Large intestine (tissue), 3 donors: ENCODE measurements at regions not wholly inside any gene's neighbourhood (a gene's known extent, or its start where the extent isn't known, plus 50 kb on each side); places are given as distances from the start of the nearest gene placed in this dataset.

ENCODE experiments used
- DNase-seq, 2 donors: peaks; one replicate each; pipeline versions ENCODE4 v3.0.0 to v3.0.0-alpha.2; 2013
- H3K27ac ChIP-seq: one replicate; pipeline ENCODE4 v1.5.1; 2013; ENCODE audit warnings: low read length
- H3K27me3 ChIP-seq: 2 replicates; pipeline ENCODE4 v1.6.1; 2013; ENCODE audit warnings: low read length; ENCODE audit not compliant: control insufficient read depth, insufficient read depth
- H3K36me3 ChIP-seq: 2 replicates; pipeline ENCODE4 v1.6.1; 2013; ENCODE audit warnings: low read length; ENCODE audit not compliant: control insufficient read depth, insufficient read depth
- H3K4me1 ChIP-seq: one replicate; pipeline ENCODE4 v1.6.1; 2013; ENCODE audit warnings: low read length; ENCODE audit not compliant: control insufficient read depth, insufficient read depth
- H3K4me3 ChIP-seq: one replicate; pipeline ENCODE4 v1.5.1; 2013; ENCODE audit warnings: low read length
- H3K9me3 ChIP-seq: one replicate; pipeline ENCODE4 v1.6.1; 2013; ENCODE audit warnings: mild to moderate bottlenecking, low read depth, low read length, moderate library complexity; ENCODE audit not compliant: control insufficient read depth
- WGBS: methylation state at CpG from one replicate; pipeline ENCODE4 v1.1.5; 2013; ENCODE audit warnings: low lambda C conversion rate; ENCODE audit not compliant: insufficient coverage; 5-methylcytosine and 5-hydroxymethylcytosine counted together

DNA sequence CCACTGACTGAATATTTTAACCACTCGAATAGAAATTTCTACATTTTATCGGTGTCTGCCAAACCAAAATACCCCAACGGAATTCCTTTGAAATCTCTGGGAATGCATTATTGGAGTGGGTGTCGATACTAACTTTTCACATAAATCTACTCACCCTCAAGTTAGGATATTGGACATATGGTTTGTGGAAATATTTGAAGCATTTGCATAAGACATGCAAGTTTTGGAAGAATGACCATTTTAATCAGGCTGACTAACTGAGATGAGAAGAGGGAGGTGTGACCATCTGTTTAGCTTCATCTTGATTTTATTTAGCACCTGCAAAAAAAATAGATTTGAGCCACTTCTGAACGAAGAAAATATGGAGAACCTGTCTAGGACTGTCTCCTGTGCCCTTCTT is 61.2 kb downstream of the KLF6 start:
- no peaks in the 10 kb centered on the region for H3K9me3 ChIP-seq
- H3K36me3 ChIP-seq: no peaks in the 10 kb centered on the region
- DNase-seq: no peak
- H3K4me1 ChIP-seq: no peaks in the 10 kb centered on the region
- H3K27ac ChIP-seq: no peak overlapping the region
- no peak overlapping the region for H3K4me3 ChIP-seq
- H3K27me3 ChIP-seq: no peaks in the 10 kb centered on the region
- WGBS: no CpG with 5 or more reads among the region's 5 CpGs

DNA sequence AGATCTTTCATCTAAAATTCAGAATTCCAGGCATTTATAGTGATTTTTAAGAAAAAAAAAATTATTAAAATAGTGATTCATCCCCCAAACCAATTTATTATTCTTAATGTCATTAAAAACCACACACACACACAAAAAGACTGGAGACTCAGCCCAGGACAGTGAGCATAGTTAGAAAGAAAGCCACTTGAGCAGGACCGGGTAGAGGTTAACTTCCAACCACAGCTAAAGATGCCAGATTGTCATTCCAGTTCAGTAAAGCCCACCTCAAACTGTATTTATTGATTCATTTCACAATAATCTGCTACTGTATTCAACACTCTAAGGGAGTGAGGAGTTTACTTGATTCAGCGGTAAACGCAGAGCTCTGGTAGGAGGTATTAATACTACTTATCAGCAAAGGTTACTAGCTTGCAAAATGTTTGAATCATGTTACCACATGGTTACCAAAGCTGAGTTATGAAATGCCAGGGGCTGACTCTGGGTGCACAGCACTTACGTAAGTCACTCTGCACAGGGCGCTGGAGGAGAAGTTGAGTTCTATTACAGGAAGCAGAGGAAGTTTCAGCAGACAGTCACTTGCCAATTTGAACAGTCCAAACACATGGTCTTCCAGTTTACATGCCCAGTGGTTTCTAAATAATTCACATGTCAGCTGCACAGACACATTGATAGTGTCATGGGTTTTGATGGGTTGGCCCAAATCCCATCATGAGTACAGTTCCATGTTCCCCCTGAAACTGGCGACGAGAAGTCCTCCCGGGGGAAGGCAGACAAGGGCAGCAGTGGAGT is 64.6 kb downstream of the KLF6 start:
- peak; percentile 56 to 57 for DNase-seq
- H3K4me3 ChIP-seq: no peak overlapping the region
- 80% methylated on average over 1 of the region's 8 CpGs for WGBS
- H3K36me3 ChIP-seq: no peaks in the 10 kb centered on the region
- H3K4me1 ChIP-seq: no peaks in the 10 kb centered on the region
- H3K9me3 ChIP-seq: no peaks in the 10 kb centered on the region
- H3K27me3 ChIP-seq: no peaks in the 10 kb centered on the region
- no peak overlapping the region for H3K27ac ChIP-seq

- no peaks in the 10 kb centered on the region for H3K4me1 ChIP-seq
- no peak overlapping the region for H3K4me3 ChIP-seq
- no peaks in the 10 kb centered on the region for H3K36me3 ChIP-seq
- WGBS: no CpG with 5 or more reads among the region's 17 CpGs
- no peak overlapping the region for H3K27ac ChIP-seq
- no peak for DNase-seq
- no peaks in the 10 kb centered on the region for H3K27me3 ChIP-seq
- H3K9me3 ChIP-seq: no peaks in the 10 kb centered on the region
Measured at GRCh38 chr10:3719024-3719843, 65.8 kb downstream of the KLF6 start.

DNA sequence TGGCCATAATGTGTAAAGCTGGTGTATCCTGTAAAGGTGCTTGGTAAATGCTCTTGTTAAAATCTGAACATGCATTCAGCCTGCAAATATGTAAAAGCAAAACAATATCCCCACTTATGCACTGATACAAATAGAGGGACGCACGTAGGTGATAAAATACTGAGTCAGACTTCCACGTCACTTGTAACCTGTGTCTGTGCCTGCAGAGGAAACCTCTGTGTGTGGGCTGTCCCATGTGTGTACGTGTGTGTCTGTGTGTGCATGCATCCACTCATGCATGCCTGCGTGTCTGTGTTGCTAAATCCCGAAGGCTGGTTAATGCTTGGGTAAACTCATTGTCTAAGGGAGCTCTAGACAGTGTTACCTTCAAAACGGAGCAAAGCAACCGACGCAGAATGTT is 68.9 kb downstream of the KLF6 start:
- H3K27me3 ChIP-seq: no peaks in the 10 kb centered on the region
- peaks cover 6% of the 10 kb centered on the region for H3K9me3 ChIP-seq
- no peak overlapping the region for H3K4me3 ChIP-seq
- no CpG with 5 or more reads among the region's 9 CpGs for WGBS
- no peak for DNase-seq
- H3K4me1 ChIP-seq: no peaks in the 10 kb centered on the region
- no peak overlapping the region for H3K27ac ChIP-seq
- no peaks in the 10 kb centered on the region for H3K36me3 ChIP-seq

DNA sequence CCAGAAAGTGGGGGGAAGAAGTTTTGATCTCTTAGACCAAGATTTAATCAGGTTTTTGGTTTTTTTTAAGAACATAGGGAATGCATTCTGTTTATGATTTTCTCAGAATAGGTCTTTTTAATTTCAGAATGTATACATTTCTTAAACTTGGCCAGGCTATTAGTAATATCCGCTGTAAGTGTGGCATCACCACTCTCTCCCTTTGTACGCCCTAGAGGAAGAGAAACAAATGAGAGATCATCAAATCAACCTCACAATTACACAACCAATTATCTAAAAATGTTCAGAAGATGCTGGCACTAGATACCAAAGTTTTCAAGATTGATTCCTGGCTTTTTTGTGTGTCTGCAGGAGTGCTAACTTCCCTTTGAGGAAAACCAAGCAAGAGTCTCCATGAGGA is 70.0 kb downstream of the KLF6 start:
- no CpG with 5 or more reads among the region's 2 CpGs for WGBS
- Histone ChIP-seq H3K27ac (no peak overlapping the region), H3K4me1 (no peaks in the 10 kb centered on the region), H3K4me3 (no peak overlapping the region), H3K36me3 (no peaks in the 10 kb centered on the region), H3K27me3 (no peaks in the 10 kb centered on the region), H3K9me3 (peaks cover 6% of the 10 kb centered on the region)
- no peak for DNase-seq

DNA sequence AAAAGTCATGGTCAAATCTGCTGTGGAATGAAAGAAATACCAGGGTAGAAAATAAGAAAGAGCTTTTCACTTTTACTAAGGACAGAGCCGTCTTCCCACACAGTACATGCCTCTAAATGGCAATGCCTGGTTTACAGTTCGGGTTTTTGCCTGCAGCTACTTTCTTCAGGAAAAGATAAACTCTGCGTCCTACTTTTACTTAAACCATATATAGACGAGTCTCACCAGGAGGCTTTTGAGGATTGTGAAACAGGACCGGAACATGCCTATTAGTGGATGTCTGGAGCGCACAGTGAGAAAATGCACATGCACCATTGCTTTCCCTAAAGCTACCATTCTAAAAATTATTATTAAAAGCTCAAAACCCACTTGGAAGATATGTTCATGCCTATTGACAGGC is 70.5 kb downstream of the KLF6 start:
- 100% methylated on average over 1 of the region's 6 CpGs for WGBS
- Histone ChIP-seq H3K27ac (no peak overlapping the region), H3K27me3 (no peaks in the 10 kb centered on the region), H3K4me3 (no peak overlapping the region), H3K9me3 (peaks cover 6% of the 10 kb centered on the region), H3K4me1 (no peaks in the 10 kb centered on the region), H3K36me3 (no peaks in the 10 kb centered on the region)
- no peak for DNase-seq

GRCh38 chr10:3712707-3713106 is 72.3 kb downstream of the KLF6 start:
- H3K27me3 ChIP-seq: no peaks in the 10 kb centered on the region
- WGBS: 100% methylated on average over 1 of the region's 1 CpG
- no peak overlapping the region for H3K4me3 ChIP-seq
- H3K36me3 ChIP-seq: no peaks in the 10 kb centered on the region
- peaks cover 6% of the 10 kb centered on the region for H3K9me3 ChIP-seq
- H3K27ac ChIP-seq: no peak overlapping the region
- no peak for DNase-seq
- no peaks in the 10 kb centered on the region for H3K4me1 ChIP-seq

- no peaks in the 10 kb centered on the region for H3K27me3 ChIP-seq
- no peak overlapping the region for H3K4me3 ChIP-seq
- peaks cover 6% of the 10 kb centered on the region for H3K9me3 ChIP-seq
- no peak for DNase-seq
- H3K27ac ChIP-seq: no peak overlapping the region
- no peaks in the 10 kb centered on the region for H3K4me1 ChIP-seq
- no peaks in the 10 kb centered on the region for H3K36me3 ChIP-seq
Measured at GRCh38 chr10:3711918-3712317, 73.1 kb downstream of the KLF6 start.

GRCh38 chr10:3710764-3711163 is 74.2 kb downstream of the KLF6 start:
- no peak for DNase-seq
- no peaks in the 10 kb centered on the region for H3K36me3 ChIP-seq
- no CpG with 5 or more reads among the region's 3 CpGs for WGBS
- peaks cover 6% of the 10 kb centered on the region for H3K9me3 ChIP-seq
- no peaks in the 10 kb centered on the region for H3K4me1 ChIP-seq
- H3K27ac ChIP-seq: no peak overlapping the region
- no peaks in the 10 kb centered on the region for H3K27me3 ChIP-seq
- H3K4me3 ChIP-seq: no peak overlapping the region

- H3K4me3 ChIP-seq: no peak overlapping the region
- H3K9me3 ChIP-seq: peaks cover 6% of the 10 kb centered on the region
- no peaks in the 10 kb centered on the region for H3K4me1 ChIP-seq
- H3K27ac ChIP-seq: no peak overlapping the region
- no peaks in the 10 kb centered on the region for H3K27me3 ChIP-seq
- H3K36me3 ChIP-seq: no peaks in the 10 kb centered on the region
- WGBS: no CpG with 5 or more reads among the region's 4 CpGs
- DNase-seq: no peak
Measured at GRCh38 chr10:3709456-3710060, 75.5 kb downstream of the KLF6 start.
